HG02623 (cell line): ENCODE measurements at regions not wholly inside any gene's neighbourhood (a gene's known extent, or its start where the extent isn't known, plus 50 kb on each side); places are given as distances from the start of the nearest gene placed in this dataset.
"Not testable (repeated sequence)": the region's sequence is repeated elsewhere in the genome, so short reads cannot be mapped to it uniquely, and the experiment has no call there.

Experiments
- ATAC-seq: cut with Tn5 transposase; IDR thresholded peaks from one replicate; pipeline ENCODE4 v1.9.1; 2021; ENCODE audit warnings: moderate library complexity; ENCODE audit not compliant: unreplicated experiment

- no peak for ATAC-seq
Observed at GRCh38 chr15:96122077-96123027, 208.1 kb upstream of the NR2F2 start.

- no peak for ATAC-seq
Observed at GRCh38 chr15:96123028-96123400, 207.5 kb upstream of the NR2F2 start.

GRCh38 chr15:96123630-96124187, 206.8 kb upstream of the NR2F2 start:
- ATAC-seq: no peak

GRCh38 chr15:96124436-96124835, 206.1 kb upstream of the NR2F2 start:
- ATAC-seq: no peak

GRCh38 chr15:96125721-96126415, 204.6 kb upstream of the NR2F2 start:
- ATAC-seq: no peak

GRCh38 chr15:96126859-96127258, 203.6 kb upstream of the NR2F2 start:
- no peak for ATAC-seq

GRCh38 chr15:96130734-96131133, 199.8 kb upstream of the NR2F2 start:
- no peak for ATAC-seq

GRCh38 chr15:96132126-96132525, 198.4 kb upstream of the NR2F2 start:
- no peak for ATAC-seq

GRCh38 chr15:96135166-96136093, 195.1 kb upstream of the NR2F2 start:
- no peak for ATAC-seq

GRCh38 chr15:96138985-96139384, 191.5 kb upstream of the NR2F2 start:
- no peak for ATAC-seq

GRCh38 chr15:96142498-96142897, 188.0 kb upstream of the NR2F2 start:
- no peak for ATAC-seq

- ATAC-seq: no peak
Observed at GRCh38 chr15:96144734-96145133, 185.8 kb upstream of the NR2F2 start.

GRCh38 chr15:96146726-96147125, 183.8 kb upstream of the NR2F2 start:
- ATAC-seq: no peak

GRCh38 chr15:96147267-96147666, 183.2 kb upstream of the NR2F2 start:
- ATAC-seq: no peak

GRCh38 chr15:96150254-96150653, 180.2 kb upstream of the NR2F2 start:
- no peak for ATAC-seq

- not testable (repeated sequence) for ATAC-seq
Observed at GRCh38 chr15:96151749-96152148, 178.8 kb upstream of the NR2F2 start.

- no peak for ATAC-seq
Observed at GRCh38 chr15:96153929-96154328, 176.6 kb upstream of the NR2F2 start.

GRCh38 chr15:96158938-96159337, 171.6 kb upstream of the NR2F2 start:
- no peak for ATAC-seq

- no peak for ATAC-seq
Observed at GRCh38 chr15:96160269-96160668, 170.2 kb upstream of the NR2F2 start.

- no peak for ATAC-seq
Observed at GRCh38 chr15:96160800-96161199, 169.7 kb upstream of the NR2F2 start.

- ATAC-seq: no peak
Observed at GRCh38 chr15:96162322-96162721, 168.2 kb upstream of the NR2F2 start.
